ENCODE measurements at regions not wholly inside any gene's neighbourhood (a gene's known extent, or its start where the extent isn't known, plus 50 kb on each side); places are given as distances from the start of the nearest gene placed in this dataset.

DNA sequence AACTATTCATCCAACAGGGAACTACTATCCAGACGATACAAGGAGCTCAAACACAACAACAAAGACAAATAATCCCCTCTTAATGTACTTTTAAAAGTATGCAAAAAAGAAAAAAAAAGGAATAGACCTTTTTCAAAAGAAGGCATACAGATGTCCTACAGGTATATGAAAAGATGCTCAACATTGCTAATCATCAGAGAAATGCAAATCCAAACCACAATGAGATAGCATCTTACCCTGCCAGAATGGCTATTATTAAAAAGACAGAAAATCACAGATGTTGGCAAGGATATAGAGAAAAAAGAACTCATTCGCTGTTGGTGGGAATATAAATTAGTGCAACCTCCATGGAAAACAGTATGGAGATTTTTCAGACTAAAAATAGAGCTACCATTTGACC lies 67.1 kb upstream of the ENPP6 start:
- TF ChIP-seq, protein P1, sequence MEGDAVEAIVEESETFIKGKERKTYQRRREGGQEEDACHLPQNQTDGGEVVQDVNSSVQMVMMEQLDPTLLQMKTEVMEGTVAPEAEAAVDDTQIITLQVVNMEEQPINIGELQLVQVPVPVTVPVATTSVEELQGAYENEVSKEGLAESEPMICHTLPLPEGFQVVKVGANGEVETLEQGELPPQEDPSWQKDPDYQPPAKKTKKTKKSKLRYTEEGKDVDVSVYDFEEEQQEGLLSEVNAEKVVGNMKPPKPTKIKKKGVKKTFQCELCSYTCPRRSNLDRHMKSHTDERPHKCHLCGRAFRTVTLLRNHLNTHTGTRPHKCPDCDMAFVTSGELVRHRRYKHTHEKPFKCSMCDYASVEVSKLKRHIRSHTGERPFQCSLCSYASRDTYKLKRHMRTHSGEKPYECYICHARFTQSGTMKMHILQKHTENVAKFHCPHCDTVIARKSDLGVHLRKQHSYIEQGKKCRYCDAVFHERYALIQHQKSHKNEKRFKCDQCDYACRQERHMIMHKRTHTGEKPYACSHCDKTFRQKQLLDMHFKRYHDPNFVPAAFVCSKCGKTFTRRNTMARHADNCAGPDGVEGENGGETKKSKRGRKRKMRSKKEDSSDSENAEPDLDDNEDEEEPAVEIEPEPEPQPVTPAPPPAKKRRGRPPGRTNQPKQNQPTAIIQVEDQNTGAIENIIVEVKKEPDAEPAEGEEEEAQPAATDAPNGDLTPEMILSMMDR (IDR thresholded peaks at IDR 0.05; ENCODE audit: insufficient read depth, low read length, poor library complexity, severe bottlenecking) = no peak
- no peak for TF ChIP-seq EZH2phosphoT487 (conservative IDR thresholded peaks at IDR 0.05; ENCODE audit: low read length)

All from SU-DHL-6 (cell line).